Right lobe of liver (tissue), 4 donors: ENCODE measurements at regions not wholly inside any gene's neighbourhood (a gene's known extent, or its start where the extent isn't known, plus 50 kb on each side); places are given as distances from the start of the nearest gene placed in this dataset.

Experiments
- POLR2A ChIP-seq: fragments of 450-650 bp; IDR thresholded peaks from one replicate; pipeline ENCODE4 v1.6.1; 2017; ENCODE audit warnings: antibody characterized with exemption, mild to moderate bottlenecking
- TF ChIP-seq, protein P1 (sequence below), 4 donors: fragments of 200-600 bp in 3 of 4; fragments of 450-650 bp in 1 of 4; IDR thresholded peaks; one replicate each; pipeline versions ENCODE4 v1.5.1 to v1.8.0; 2016 to 2022; ENCODE audit warnings: antibody characterized with exemption in 4 of 4, mild to moderate bottlenecking in 2 of 4
- donor health status: DM: no; HTN: no; CAD: no.
- donor health status: DM: no; HTN: no; CAD: no.
- donor health status: DM: no; HTN: yes; CAD: no.

DNA sequence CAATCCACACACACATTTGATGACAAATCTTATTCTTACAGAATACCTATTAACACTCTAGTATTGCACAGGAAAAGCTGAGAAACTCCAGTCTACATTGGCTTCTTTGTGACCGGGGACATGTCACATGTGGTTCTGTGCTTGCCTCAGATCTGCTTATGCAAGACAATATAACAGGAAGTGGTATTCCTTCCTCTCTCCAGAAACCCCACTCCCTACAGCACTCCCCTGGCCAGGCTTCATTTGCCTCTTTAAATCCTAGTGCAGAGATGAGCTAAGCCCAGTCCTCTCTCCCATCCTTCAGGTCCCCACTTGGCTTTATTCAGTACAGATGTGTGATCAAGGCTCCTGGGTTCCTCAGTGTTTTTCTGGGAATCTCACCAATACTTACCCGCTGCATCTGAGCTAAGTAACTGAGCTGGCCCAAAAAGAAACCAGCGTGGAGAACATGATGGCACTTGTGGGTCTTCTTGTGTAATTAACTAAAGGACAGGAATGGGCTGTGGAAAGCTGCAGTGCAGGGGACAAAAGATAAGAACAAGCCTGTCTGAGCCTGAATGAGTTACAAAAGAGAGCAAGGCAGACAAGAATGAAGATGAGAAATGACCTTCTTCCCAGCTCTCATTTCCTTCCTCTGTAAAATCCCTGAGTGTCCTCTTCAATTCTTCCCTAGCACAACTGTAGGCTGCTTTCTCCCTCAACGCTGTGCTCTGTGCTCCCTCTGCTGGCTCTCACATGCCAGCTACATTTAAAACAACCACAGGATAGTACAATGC is 105.6 kb downstream of the HNRNPD start:
- TF ChIP-seq, protein P1, sequence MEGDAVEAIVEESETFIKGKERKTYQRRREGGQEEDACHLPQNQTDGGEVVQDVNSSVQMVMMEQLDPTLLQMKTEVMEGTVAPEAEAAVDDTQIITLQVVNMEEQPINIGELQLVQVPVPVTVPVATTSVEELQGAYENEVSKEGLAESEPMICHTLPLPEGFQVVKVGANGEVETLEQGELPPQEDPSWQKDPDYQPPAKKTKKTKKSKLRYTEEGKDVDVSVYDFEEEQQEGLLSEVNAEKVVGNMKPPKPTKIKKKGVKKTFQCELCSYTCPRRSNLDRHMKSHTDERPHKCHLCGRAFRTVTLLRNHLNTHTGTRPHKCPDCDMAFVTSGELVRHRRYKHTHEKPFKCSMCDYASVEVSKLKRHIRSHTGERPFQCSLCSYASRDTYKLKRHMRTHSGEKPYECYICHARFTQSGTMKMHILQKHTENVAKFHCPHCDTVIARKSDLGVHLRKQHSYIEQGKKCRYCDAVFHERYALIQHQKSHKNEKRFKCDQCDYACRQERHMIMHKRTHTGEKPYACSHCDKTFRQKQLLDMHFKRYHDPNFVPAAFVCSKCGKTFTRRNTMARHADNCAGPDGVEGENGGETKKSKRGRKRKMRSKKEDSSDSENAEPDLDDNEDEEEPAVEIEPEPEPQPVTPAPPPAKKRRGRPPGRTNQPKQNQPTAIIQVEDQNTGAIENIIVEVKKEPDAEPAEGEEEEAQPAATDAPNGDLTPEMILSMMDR (IDR thresholded peaks at IDR 0.05) = peak; percentile 68 to 80 (median 78)
- no peak for TF ChIP-seq POLR2A
